ENCODE measurements at regions not wholly inside any gene's neighbourhood (a gene's known extent, or its start where the extent isn't known, plus 50 kb on each side); places are given as distances from the start of the nearest gene placed in this dataset.
A peak's percentile ranks its signal among the peaks of the same experiment; 100 is the strongest.

DNA sequence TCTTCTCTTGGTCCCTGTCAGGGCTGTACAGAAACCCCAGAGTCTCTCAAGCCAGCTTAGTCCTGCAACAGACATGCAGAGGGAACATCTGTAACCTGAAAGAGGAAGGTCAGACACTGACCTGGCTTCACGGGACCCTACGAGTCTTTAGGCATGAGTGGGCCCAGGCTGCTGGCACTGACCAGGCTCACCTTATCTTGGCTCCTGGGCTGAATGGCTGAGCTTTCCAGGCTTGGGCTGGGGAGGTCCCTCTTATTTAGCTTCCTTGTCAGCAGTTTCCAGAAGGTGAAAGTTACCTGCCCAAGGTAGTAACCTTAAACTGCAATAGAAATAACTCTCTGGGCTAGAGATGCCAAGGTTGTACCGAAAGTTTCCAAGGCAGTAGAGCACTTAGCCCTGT is 58.4 kb upstream of the FUT8 start:
- Mint-ChIP-seq H3K9me3 (no peaks in the 10 kb centered on the region), H3K36me3 (ENCODE audit: insufficient read depth) (no peaks in the 10 kb centered on the region), H3K4me1 (ENCODE audit: low read depth) (peaks cover 24% of the 10 kb centered on the region), H3K27me3 (ENCODE audit: low read depth) (no peaks in the 10 kb centered on the region), H3K4me3 (no peak overlapping the region)
- DNase-seq: no peak
- no peak for ATAC-seq

DNA sequence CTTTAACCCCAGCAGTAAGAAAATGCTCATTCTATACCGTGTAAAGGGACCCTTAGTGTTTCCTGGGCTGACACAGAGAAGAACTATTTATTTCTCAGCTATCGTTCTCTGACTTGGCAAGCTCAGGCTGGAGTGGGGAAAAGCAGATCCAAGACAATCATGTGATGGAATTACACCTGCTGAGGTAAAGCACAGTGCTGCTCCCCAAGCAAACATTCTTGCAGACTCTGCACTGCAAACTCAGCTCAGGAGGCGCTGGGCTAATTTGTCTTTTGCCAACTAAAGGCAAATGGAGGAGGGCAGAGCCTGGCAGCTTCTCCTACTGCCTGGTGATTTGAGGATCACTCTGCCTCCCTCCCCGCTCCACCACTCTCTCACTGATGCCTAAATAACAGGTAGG is 57.8 kb upstream of the FUT8 start:
- no peaks in the 10 kb centered on the region for H3K9me3 Mint-ChIP-seq
- no peaks in the 10 kb centered on the region for H3K27me3 Mint-ChIP-seq (ENCODE audit: low read depth)
- H3K4me3 Mint-ChIP-seq: no peak overlapping the region
- ATAC-seq (no peak), DNase-seq (no peak)
- peaks cover 28% of the 10 kb centered on the region for H3K4me1 Mint-ChIP-seq (ENCODE audit: low read depth)
- peaks cover 2% of the 10 kb centered on the region for H3K36me3 Mint-ChIP-seq (ENCODE audit: insufficient read depth)

DNA sequence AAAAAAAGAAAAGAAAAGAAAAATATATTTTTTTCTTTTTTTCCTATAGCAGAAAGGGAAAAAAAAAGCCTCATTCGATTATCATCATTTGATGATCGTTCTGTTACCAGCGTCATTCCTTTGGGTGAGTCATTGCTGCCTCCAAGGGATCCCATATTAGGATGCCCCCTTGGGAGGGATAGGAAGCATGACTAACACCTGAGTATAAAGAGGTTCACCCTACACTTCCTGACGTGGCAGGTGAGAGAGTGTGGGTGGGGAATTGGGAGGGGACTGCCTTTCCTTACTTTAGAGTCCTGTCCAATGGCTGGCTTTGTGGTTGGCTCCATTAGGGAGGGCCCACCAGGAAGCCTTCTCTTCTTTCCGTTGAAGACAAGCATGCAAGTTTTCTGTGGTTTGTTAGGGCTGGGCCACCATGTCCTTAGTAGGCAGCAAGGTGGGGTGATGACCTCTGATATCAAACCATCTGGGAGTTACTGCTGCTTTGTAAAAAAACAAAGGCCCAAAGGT is 56.1 kb upstream of the FUT8 start:
- H3K4me3 Mint-ChIP-seq: no peak overlapping the region
- peaks cover 32% of the 10 kb centered on the region for H3K4me1 Mint-ChIP-seq (ENCODE audit: low read depth)
- peak; percentile 32 to 56 for ATAC-seq
- no peaks in the 10 kb centered on the region for H3K9me3 Mint-ChIP-seq
- no peaks in the 10 kb centered on the region for H3K27me3 Mint-ChIP-seq (ENCODE audit: low read depth)
- peak; percentile 8 for DNase-seq
- H3K36me3 Mint-ChIP-seq (ENCODE audit: insufficient read depth): peaks cover 2% of the 10 kb centered on the region

DNA sequence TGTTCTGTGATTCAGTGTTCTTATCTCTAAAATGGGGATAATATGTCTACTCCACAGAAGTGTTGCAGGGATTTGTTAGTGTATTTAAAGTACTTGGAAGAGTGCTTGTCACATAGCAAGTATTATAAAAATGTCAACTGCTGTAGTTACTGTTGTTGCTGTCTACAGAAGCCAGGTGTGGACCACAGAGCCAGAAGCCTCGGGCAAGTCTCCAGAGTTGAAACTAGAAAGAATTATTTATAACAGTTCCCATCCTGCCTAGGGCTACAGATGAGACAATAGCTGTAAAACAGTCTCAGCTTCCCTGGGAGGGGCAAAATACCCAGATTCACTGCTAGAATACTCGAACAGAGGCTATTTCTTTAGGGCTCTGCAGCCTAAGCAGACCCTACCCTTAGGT is 55.4 kb upstream of the FUT8 start:
- no peaks in the 10 kb centered on the region for H3K9me3 Mint-ChIP-seq
- H3K27me3 Mint-ChIP-seq (ENCODE audit: low read depth): no peaks in the 10 kb centered on the region
- peaks cover 32% of the 10 kb centered on the region for H3K4me1 Mint-ChIP-seq (ENCODE audit: low read depth)
- peaks cover 2% of the 10 kb centered on the region for H3K36me3 Mint-ChIP-seq (ENCODE audit: insufficient read depth)
- no peak overlapping the region for H3K4me3 Mint-ChIP-seq
- DNase-seq (no peak), ATAC-seq (no peak)

DNA sequence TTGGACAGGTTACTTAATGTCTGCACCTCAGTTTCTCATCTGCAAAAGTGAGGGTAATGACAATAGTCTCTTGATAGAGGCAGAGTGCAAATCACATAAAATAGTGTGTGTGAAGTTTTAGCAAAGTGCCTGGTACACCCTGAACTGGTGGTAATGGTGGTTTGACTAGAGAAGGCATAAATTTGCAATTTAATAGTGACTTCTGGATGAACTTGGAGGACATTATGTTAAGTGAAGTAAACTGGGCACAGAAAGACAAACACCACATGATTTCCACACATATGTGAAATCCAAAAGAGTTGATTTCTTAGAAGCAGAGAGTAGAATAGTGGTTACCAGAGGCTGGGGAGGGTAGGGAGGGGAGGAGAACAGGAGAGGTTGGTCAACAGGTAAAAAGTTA is 54.8 kb upstream of the FUT8 start:
- Mint-ChIP-seq H3K4me3 (no peak overlapping the region), H3K4me1 (ENCODE audit: low read depth) (peaks cover 32% of the 10 kb centered on the region), H3K27me3 (ENCODE audit: low read depth) (no peaks in the 10 kb centered on the region), H3K9me3 (no peaks in the 10 kb centered on the region), H3K36me3 (ENCODE audit: insufficient read depth) (peaks cover 2% of the 10 kb centered on the region)
- no peak for ATAC-seq
- DNase-seq: no peak

DNA sequence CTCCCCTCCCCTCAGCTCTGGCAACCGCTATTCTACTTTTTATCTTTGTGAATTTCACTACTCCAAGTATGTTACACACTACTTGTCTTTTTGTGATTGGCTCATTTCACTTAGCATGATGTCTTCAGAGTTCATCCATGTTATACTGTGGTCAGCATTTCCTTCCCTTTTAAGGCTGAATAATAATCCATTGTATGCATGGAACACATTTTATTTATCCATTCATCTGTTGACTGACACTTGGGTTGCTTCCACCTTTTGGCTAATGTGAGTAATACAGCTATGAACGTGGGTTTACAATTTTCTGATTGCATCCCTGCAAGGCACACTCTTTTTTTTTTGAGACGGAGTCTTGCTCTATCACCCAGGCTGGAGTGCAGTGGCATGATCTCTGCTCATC is 53.0 kb upstream of the FUT8 start:
- DNase-seq: no peak
- no peak for ATAC-seq
- Mint-ChIP-seq H3K4me1 (ENCODE audit: low read depth) (peaks cover 25% of the 10 kb centered on the region), H3K36me3 (ENCODE audit: insufficient read depth) (peaks cover 2% of the 10 kb centered on the region), H3K4me3 (no peak overlapping the region), H3K9me3 (no peaks in the 10 kb centered on the region), H3K27me3 (ENCODE audit: low read depth) (no peaks in the 10 kb centered on the region)

DNA sequence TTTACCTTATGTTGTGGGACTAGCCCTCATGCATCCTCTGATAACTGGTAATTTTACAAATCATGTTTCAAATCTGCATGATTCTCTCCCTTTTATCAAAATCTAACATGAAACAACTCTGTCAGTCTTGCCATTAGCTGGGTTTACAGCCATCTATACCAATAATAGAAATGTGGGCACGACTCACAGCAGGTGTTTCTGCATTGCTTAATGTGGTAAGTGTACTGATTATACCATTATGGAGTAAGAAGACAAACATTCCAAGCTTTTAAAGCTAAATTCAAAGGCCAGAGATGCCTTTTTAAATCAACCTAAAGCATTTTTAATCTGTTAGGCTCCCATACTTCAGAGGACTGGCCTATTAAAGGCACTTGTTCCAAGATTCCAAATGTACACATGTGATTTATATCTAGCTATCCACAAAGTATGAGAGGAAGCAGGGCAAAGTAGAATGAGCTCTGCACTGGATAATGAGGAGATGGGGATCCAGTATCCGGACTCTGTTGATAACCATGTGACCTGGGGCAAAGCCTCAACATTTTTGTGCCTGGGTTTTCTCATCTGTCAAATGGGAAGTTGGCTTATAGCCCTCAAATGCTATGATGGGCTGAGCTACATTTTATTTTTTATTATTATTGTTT is 52.3 kb upstream of the FUT8 start:
- Mint-ChIP-seq H3K4me3 (no peak overlapping the region), H3K36me3 (ENCODE audit: insufficient read depth) (peaks cover 2% of the 10 kb centered on the region), H3K9me3 (no peaks in the 10 kb centered on the region), H3K27me3 (ENCODE audit: low read depth) (no peaks in the 10 kb centered on the region), H3K4me1 (ENCODE audit: low read depth) (peaks cover 25% of the 10 kb centered on the region)
- ATAC-seq (peak in 1 of 2 donors; percentile 32), DNase-seq (no peak)

DNA sequence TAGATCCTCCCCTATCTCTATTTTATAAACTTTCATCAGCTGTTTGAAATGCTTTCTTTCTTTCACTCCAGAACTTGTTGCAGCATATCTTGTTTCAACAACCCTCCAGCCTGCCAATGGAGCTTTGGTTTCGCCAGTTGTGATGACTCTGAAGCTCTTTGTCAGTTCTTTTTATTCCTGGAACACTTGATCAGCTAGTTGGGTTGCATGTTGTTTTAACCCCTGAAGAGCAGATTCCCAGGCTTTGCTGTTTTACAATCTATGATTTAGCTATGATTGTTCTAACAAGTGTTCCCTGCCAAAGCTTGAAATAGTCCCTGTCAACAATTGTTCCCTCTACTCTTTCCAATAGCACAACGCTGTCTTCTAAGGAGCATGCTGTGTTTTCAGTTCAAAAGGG is 50.6 kb upstream of the FUT8 start:
- no peaks in the 10 kb centered on the region for H3K9me3 Mint-ChIP-seq
- H3K27me3 Mint-ChIP-seq (ENCODE audit: low read depth): no peaks in the 10 kb centered on the region
- DNase-seq (no peak), ATAC-seq (no peak)
- H3K4me1 Mint-ChIP-seq (ENCODE audit: low read depth): peaks cover 10% of the 10 kb centered on the region
- H3K4me3 Mint-ChIP-seq: no peak overlapping the region
- H3K36me3 Mint-ChIP-seq (ENCODE audit: insufficient read depth): peaks cover 2% of the 10 kb centered on the region

Data from activated T-cell treated with anti-CD3 and anti-CD28 coated beads, Interleukin-2, amount 50 U/mL, for 4 hours (primary cell).